Effector CD8-positive, alpha-beta T cell (primary cell): ENCODE measurements at regions not wholly inside any gene's neighbourhood (a gene's known extent, or its start where the extent isn't known, plus 50 kb on each side); places are given as distances from the start of the nearest gene placed in this dataset.

Source experiments
- DNase-seq: peaks from one replicate; lab custom pipeline; 2025; lab: John Stamatoyannopoulos, UW

GRCh38 chr3:5304789-5305683 is 117.5 kb downstream of the EDEM1 start:
- no peak for DNase-seq

- DNase-seq, result no peak
Observed at GRCh38 chr3:5305684-5305989, 118.1 kb downstream of the EDEM1 start.

GRCh38 chr3:5309171-5309570 is 121.7 kb downstream of the EDEM1 start:
- DNase-seq, result no peak

GRCh38 chr3:5309602-5310001 is 122.1 kb downstream of the EDEM1 start:
- DNase-seq, result no peak

GRCh38 chr3:5310509-5310908 is 123.0 kb downstream of the EDEM1 start:
- DNase-seq, result no peak

GRCh38 chr3:5312290-5312689 is 124.8 kb downstream of the EDEM1 start:
- no peak for DNase-seq

GRCh38 chr3:5314897-5315296 is 127.4 kb downstream of the EDEM1 start:
- DNase-seq, result no peak

- no peak for DNase-seq
Observed at GRCh38 chr3:5317557-5317956, 130.1 kb downstream of the EDEM1 start.

- no peak for DNase-seq
Observed at GRCh38 chr3:5319454-5319853, 131.9 kb downstream of the EDEM1 start.

- no peak for DNase-seq
Observed at GRCh38 chr3:5321666-5322340, 134.3 kb downstream of the EDEM1 start.

GRCh38 chr3:5324780-5325179 is 137.3 kb downstream of the EDEM1 start:
- no peak for DNase-seq

- no peak for DNase-seq
Observed at GRCh38 chr3:5330152-5330810, 142.8 kb downstream of the EDEM1 start.

- no peak for DNase-seq
Observed at GRCh38 chr3:5331567-5332269, 144.2 kb downstream of the EDEM1 start.

- DNase-seq, result no peak
Observed at GRCh38 chr3:5332270-5332956, 144.9 kb downstream of the EDEM1 start.

- no peak for DNase-seq
Observed at GRCh38 chr3:5339967-5340535, 152.5 kb downstream of the EDEM1 start.

- no peak for DNase-seq
Observed at GRCh38 chr3:5341610-5342009, 154.1 kb downstream of the EDEM1 start.

- no peak for DNase-seq
Observed at GRCh38 chr3:5343459-5343858, 156.0 kb downstream of the EDEM1 start.

GRCh38 chr3:5344707-5345106 is 157.2 kb downstream of the EDEM1 start:
- DNase-seq, result no peak

GRCh38 chr3:5347486-5347885 is 160.0 kb downstream of the EDEM1 start:
- no peak for DNase-seq

- DNase-seq, result no peak
Observed at GRCh38 chr3:5348229-5348902, 160.9 kb downstream of the EDEM1 start.

- DNase-seq, result no peak
Observed at GRCh38 chr3:5349343-5349742, 161.8 kb downstream of the EDEM1 start.
